ENCODE measurements at regions not wholly inside any gene's neighbourhood (a gene's known extent, or its start where the extent isn't known, plus 50 kb on each side); places are given as distances from the start of the nearest gene placed in this dataset.

GRCh38 chr11:115657586-115657985 lies 153.4 kb upstream of the CADM1 start:
- no peak for TF ChIP-seq CTCF (IDR thresholded peaks at IDR 0.05)

GRCh38 chr11:115656669-115657068 lies 152.5 kb upstream of the CADM1 start:
- TF ChIP-seq CTCF (IDR thresholded peaks at IDR 0.05), result no peak

GRCh38 chr11:115656041-115656440 lies 151.8 kb upstream of the CADM1 start:
- TF ChIP-seq CTCF (IDR thresholded peaks at IDR 0.05), result no peak

- TF ChIP-seq CTCF (IDR thresholded peaks at IDR 0.05), result no peak
Measured at GRCh38 chr11:115654792-115655191, 150.6 kb upstream of the CADM1 start.

GRCh38 chr11:115653926-115654325 lies 149.7 kb upstream of the CADM1 start:
- no peak for TF ChIP-seq CTCF (IDR thresholded peaks at IDR 0.05)

GRCh38 chr11:115653076-115653475 lies 148.9 kb upstream of the CADM1 start:
- TF ChIP-seq CTCF (IDR thresholded peaks at IDR 0.05), result no peak

GRCh38 chr11:115652496-115652895 lies 148.3 kb upstream of the CADM1 start:
- no peak for TF ChIP-seq CTCF (IDR thresholded peaks at IDR 0.05)

- TF ChIP-seq CTCF (IDR thresholded peaks at IDR 0.05), result no peak
Measured at GRCh38 chr11:115652094-115652493, 147.9 kb upstream of the CADM1 start.

Data from LNCAP (cell line).